ENCODE measurements at regions not wholly inside any gene's neighbourhood (a gene's known extent, or its start where the extent isn't known, plus 50 kb on each side); places are given as distances from the start of the nearest gene placed in this dataset.

DNA sequence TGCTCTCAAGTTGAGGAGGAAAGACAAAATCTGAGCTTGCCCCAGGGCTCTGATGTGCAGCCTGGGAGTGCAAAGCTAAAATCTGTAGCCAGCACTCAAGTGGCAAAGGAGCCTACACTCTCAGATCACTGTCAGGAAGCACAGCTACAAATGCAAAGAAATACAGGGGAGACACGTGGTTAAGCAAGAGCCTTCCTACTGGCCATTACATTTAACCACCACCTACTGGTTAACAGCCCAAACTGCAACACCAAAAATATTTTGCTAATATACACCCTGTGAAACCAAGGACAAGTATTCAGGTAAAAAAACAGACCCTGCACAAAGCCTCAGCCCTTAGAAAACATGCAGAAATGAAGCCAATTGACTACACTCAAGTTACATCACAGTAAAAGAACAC is 170.4 kb upstream of the FGF16 start:
- TF ChIP-seq, protein P1, sequence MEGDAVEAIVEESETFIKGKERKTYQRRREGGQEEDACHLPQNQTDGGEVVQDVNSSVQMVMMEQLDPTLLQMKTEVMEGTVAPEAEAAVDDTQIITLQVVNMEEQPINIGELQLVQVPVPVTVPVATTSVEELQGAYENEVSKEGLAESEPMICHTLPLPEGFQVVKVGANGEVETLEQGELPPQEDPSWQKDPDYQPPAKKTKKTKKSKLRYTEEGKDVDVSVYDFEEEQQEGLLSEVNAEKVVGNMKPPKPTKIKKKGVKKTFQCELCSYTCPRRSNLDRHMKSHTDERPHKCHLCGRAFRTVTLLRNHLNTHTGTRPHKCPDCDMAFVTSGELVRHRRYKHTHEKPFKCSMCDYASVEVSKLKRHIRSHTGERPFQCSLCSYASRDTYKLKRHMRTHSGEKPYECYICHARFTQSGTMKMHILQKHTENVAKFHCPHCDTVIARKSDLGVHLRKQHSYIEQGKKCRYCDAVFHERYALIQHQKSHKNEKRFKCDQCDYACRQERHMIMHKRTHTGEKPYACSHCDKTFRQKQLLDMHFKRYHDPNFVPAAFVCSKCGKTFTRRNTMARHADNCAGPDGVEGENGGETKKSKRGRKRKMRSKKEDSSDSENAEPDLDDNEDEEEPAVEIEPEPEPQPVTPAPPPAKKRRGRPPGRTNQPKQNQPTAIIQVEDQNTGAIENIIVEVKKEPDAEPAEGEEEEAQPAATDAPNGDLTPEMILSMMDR (conservative IDR thresholded peaks at IDR 0.05 in 1 of 2, IDR thresholded peaks at IDR 0.05 in 1 of 2; ENCODE audit: low read depth in 1 of 2, low read length in 2 of 2), result no peak
- TF ChIP-seq EZH2 (IDR thresholded peaks at IDR 0.05; ENCODE audit: low read length, missing control alignments), result no peak

All from fibroblast of lung (primary cell).